NCI-H2171 treated with DMSO at 0.1 percent for 48 hours (cell line): ENCODE measurements at regions not wholly inside any gene's neighbourhood (a gene's known extent, or its start where the extent isn't known, plus 50 kb on each side); places are given as distances from the start of the nearest gene placed in this dataset.
A peak's percentile ranks its signal among the peaks of the same experiment; 100 is the strongest.

ENCODE experiments used
- DNase-seq: peaks from one replicate; lab custom pipeline; 2025; lab: John Stamatoyannopoulos, UW

- DNase-seq, result no peak
These were observed 83.7 kb downstream of the TNFAIP2 start for GRCh38 chr14:103206836-103207387.

- DNase-seq, result no peak
These were observed 84.3 kb downstream of the TNFAIP2 start for GRCh38 chr14:103207388-103208072.

GRCh38 chr14:103209054-103209453 lies 85.8 kb downstream of the TNFAIP2 start:
- no peak for DNase-seq

GRCh38 chr14:103209506-103209905 lies 86.2 kb downstream of the TNFAIP2 start:
- DNase-seq, result no peak

- no peak for DNase-seq
These were observed 90.1 kb downstream of the TNFAIP2 start for GRCh38 chr14:103213331-103213730.

GRCh38 chr14:103214461-103214958 lies 91.2 kb downstream of the TNFAIP2 start:
- DNase-seq, result no peak

GRCh38 chr14:103216399-103216798 lies 93.1 kb downstream of the TNFAIP2 start:
- no peak for DNase-seq

- peak; percentile 41 for DNase-seq
These were observed 93.6 kb downstream of the TNFAIP2 start for GRCh38 chr14:103216857-103217256.

- no peak for DNase-seq
These were observed 94.3 kb downstream of the TNFAIP2 start for GRCh38 chr14:103217538-103217937.

- no peak for DNase-seq
These were observed 97.1 kb downstream of the TNFAIP2 start for GRCh38 chr14:103220134-103220981.

GRCh38 chr14:103220982-103221641 lies 97.9 kb downstream of the TNFAIP2 start:
- no peak for DNase-seq

- no peak for DNase-seq
These were observed 98.6 kb downstream of the TNFAIP2 start for GRCh38 chr14:103221781-103222358.

- no peak for DNase-seq
These were observed 100.6 kb downstream of the TNFAIP2 start for GRCh38 chr14:103223818-103224352.

GRCh38 chr14:103225062-103225461 lies 101.8 kb downstream of the TNFAIP2 start:
- DNase-seq, result no peak

- DNase-seq, result no peak
These were observed 102.2 kb downstream of the TNFAIP2 start for GRCh38 chr14:103225476-103225875.

- DNase-seq, result no peak
These were observed 104.0 kb downstream of the TNFAIP2 start for GRCh38 chr14:103227094-103227768.

- DNase-seq, result no peak
These were observed 105.0 kb downstream of the TNFAIP2 start for GRCh38 chr14:103228076-103228806.

- DNase-seq, result no peak
These were observed 105.2 kb upstream of the EIF5 start for GRCh38 chr14:103228866-103229265.

GRCh38 chr14:103230021-103230420 lies 104.0 kb upstream of the EIF5 start:
- DNase-seq, result no peak

- no peak for DNase-seq
These were observed 103.2 kb upstream of the EIF5 start for GRCh38 chr14:103230658-103231334.
